GM23338 (cell line): ENCODE measurements at regions not wholly inside any gene's neighbourhood (a gene's known extent, or its start where the extent isn't known, plus 50 kb on each side); places are given as distances from the start of the nearest gene placed in this dataset.

ENCODE experiments used
- CREB1 ChIP-seq: fragments of 250-450 bp; sonication (Bioruptor Pico); IDR thresholded peaks from 2 replicates; pipeline ENCODE4 v1.5.0; 2020; ENCODE audit warnings: low read depth, mild to moderate bottlenecking, moderate library complexity
- CTCF ChIP-seq, 2 experiments: fragments of 200-600 bp in 1 of 2; sonication (generic) in 1 of 2; conservative IDR thresholded peaks; 2 replicates each; pipeline versions ENCODE4 v1.5.1 to v1.6.1; 2016 to 2017; ENCODE audit warnings: antibody characterized with exemption in 2 of 2, low read depth in 2 of 2, mild to moderate bottlenecking in 2 of 2, moderate library complexity in 1 of 2
- ETS1 ChIP-seq: IDR thresholded peaks from 2 replicates; pipeline ENCODE4 v1.6.1; 2016; ENCODE audit warnings: antibody characterized with exemption
- EZH2 ChIP-seq: fragments of 200-600 bp; sonication (generic); IDR thresholded peaks from one replicate; pipeline ENCODE4 v1.8.0; 2017; ENCODE audit warnings: antibody characterized with exemption, mild to moderate bottlenecking, low read depth; ENCODE audit not compliant: unreplicated experiment
- EZH2phosphoT487 ChIP-seq: fragments of 200-600 bp; sonication (generic); IDR thresholded peaks from one replicate; pipeline ENCODE4 v1.8.1; 2018; ENCODE audit warnings: antibody characterized with exemption; ENCODE audit not compliant: unreplicated experiment
- JUNB ChIP-seq: IDR thresholded peaks from one replicate; pipeline ENCODE4 v1.6.1; 2016; ENCODE audit warnings: antibody characterized with exemption; ENCODE audit not compliant: unreplicated experiment
- NANOG ChIP-seq: IDR thresholded peaks from 2 replicates; pipeline ENCODE4 v1.6.1; 2016; ENCODE audit warnings: antibody characterized with exemption, borderline replicate concordance
- POLR2AphosphoS5 ChIP-seq: IDR thresholded peaks from 2 replicates; pipeline ENCODE4 v1.6.1; 2016; ENCODE audit warnings: antibody characterized with exemption, low read depth
- REST ChIP-seq: IDR thresholded peaks from one replicate; pipeline ENCODE4 v1.6.1; 2018; ENCODE audit warnings: antibody characterized with exemption; ENCODE audit not compliant: unreplicated experiment
- STAT1 ChIP-seq: IDR thresholded peaks from one replicate; pipeline ENCODE4 v1.6.1; 2016; ENCODE audit warnings: antibody characterized with exemption; ENCODE audit not compliant: unreplicated experiment
- ZNF331 ChIP-seq: fragments of 250-450 bp; sonication (Bioruptor Pico); IDR thresholded peaks from 2 replicates; pipeline ENCODE4 v1.5.0; 2020; ENCODE audit warnings: low read depth, mild to moderate bottlenecking, moderate library complexity
- ZNF462 ChIP-seq: fragments of 250-450 bp; sonication (Bioruptor Pico); IDR thresholded peaks from 2 replicates; pipeline ENCODE4 v1.5.0; 2020; ENCODE audit warnings: mild to moderate bottlenecking, moderate library complexity

GRCh38 chrX:12007881-12008280 lies 130.4 kb upstream of the FRMPD4 start:
- TF ChIP-seq CTCF (conservative IDR thresholded peaks at IDR 0.05; ENCODE audit: low read depth in 2 of 2) (no peak), EZH2phosphoT487 (no peak), REST (no peak), STAT1 (no peak), POLR2AphosphoS5 (no peak), NANOG (no peak), EZH2 (no peak), JUNB (no peak), ETS1 (no peak), ZNF331 (CRISPR knock-in tag) (no peak), ZNF462 (no peak), CREB1 (CRISPR knock-in tag) (no peak)
